ENCODE measurements at regions not wholly inside any gene's neighbourhood (a gene's known extent, or its start where the extent isn't known, plus 50 kb on each side); places are given as distances from the start of the nearest gene placed in this dataset.
"Not testable (repeated sequence)": the region's sequence is repeated elsewhere in the genome, so short reads cannot be mapped to it uniquely, and the experiment has no call there.

DNA sequence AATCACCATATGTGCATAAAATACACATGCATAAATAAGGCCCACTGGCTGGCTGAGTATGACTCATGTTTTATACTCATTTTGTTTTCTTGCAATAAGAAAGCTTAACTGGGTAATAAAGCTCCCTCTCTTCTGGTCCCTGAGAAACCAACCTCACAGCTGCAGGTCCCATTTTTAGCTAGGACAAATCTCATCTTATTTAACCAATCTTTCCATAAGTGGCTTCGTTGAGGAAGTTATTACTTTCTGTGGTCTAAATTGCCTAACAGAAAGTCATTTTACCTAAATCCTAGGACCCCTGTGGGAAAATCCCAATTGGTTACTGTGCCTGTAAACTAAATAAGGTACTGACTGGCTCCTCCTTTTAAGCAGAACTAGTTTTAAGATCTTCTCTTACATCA lies 232.8 kb upstream of the FBXO33 start:
- Histone ChIP-seq H3K4me2 (ENCODE audit: extremely low read depth, insufficient read depth, low read length) (no peak overlapping the region), H3K27me3 (ENCODE audit: control insufficient read depth, insufficient read depth, low read length) (no peaks in the 10 kb centered on the region), H3K9ac (ENCODE audit: insufficient read depth, low read length) (no peak overlapping the region), H2AFZ (ENCODE audit: low read length) (no peak overlapping the region), H3K36me3 (ENCODE audit: control insufficient read depth, insufficient read depth, low read length) (no peaks in the 10 kb centered on the region), H3K4me3 (replicated peaks in 1 of 4; ENCODE audit: control extremely low read depth in 1 of 4, insufficient read depth in 1 of 4, low read depth in 3 of 4, low read length in 4 of 4) (no peak overlapping the region), H4K20me1 (ENCODE audit: control insufficient read depth, extremely low read depth, insufficient read depth, low read length) (no peaks in the 10 kb centered on the region), H3K79me2 (ENCODE audit: control insufficient read depth, insufficient read depth, low read length) (no peaks in the 10 kb centered on the region), H3K4me1 (ENCODE audit: control insufficient read depth, extremely low read depth, insufficient read depth, low read length) (no peaks in the 10 kb centered on the region), H3K9me3 (ENCODE audit: control insufficient read depth, insufficient read depth, low read depth, low read length) (no peaks in the 10 kb centered on the region), H3K27ac (ENCODE audit: insufficient read depth, low read length) (no peak overlapping the region)
- no peak for TF ChIP-seq CTCF (conservative IDR thresholded peaks at IDR 0.05 in 1 of 2, IDR thresholded peaks at IDR 0.05 in 1 of 2; ENCODE audit: low read depth in 1 of 2, low read length in 2 of 2)
- TF ChIP-seq EZH2 (IDR thresholded peaks at IDR 0.05; ENCODE audit: low read length, missing control alignments) = no peak
- DNase-seq (ENCODE audit: low read depth in 2 of 2) = peak in 1 of 2 donors; percentile 13

- Histone ChIP-seq H4K20me1 (ENCODE audit: control insufficient read depth, extremely low read depth, insufficient read depth, low read length) (no peaks in the 10 kb centered on the region), H2AFZ (ENCODE audit: low read length) (no peak overlapping the region), H3K9ac (ENCODE audit: insufficient read depth, low read length) (no peak overlapping the region), H3K36me3 (ENCODE audit: control insufficient read depth, insufficient read depth, low read length) (no peaks in the 10 kb centered on the region), H3K27ac (ENCODE audit: insufficient read depth, low read length) (no peak overlapping the region), H3K4me2 (ENCODE audit: extremely low read depth, insufficient read depth, low read length) (no peak overlapping the region), H3K79me2 (ENCODE audit: control insufficient read depth, insufficient read depth, low read length) (no peaks in the 10 kb centered on the region), H3K9me3 (ENCODE audit: control insufficient read depth, insufficient read depth, low read depth, low read length) (no peaks in the 10 kb centered on the region), H3K4me1 (ENCODE audit: control insufficient read depth, extremely low read depth, insufficient read depth, low read length) (no peaks in the 10 kb centered on the region), H3K27me3 (ENCODE audit: control insufficient read depth, insufficient read depth, low read length) (no peaks in the 10 kb centered on the region), H3K4me3 (replicated peaks in 1 of 4; ENCODE audit: control extremely low read depth in 1 of 4, insufficient read depth in 1 of 4, low read depth in 3 of 4, low read length in 4 of 4) (no peak overlapping the region)
- DNase-seq (ENCODE audit: low read depth in 2 of 2) = no peak
- no peak for TF ChIP-seq CTCF (conservative IDR thresholded peaks at IDR 0.05 in 1 of 2, IDR thresholded peaks at IDR 0.05 in 1 of 2; ENCODE audit: low read depth in 1 of 2, low read length in 2 of 2)
- no peak for TF ChIP-seq EZH2 (IDR thresholded peaks at IDR 0.05; ENCODE audit: low read length, missing control alignments)
Observed at GRCh38 chr14:39664646-39665045, 232.4 kb upstream of the FBXO33 start.

GRCh38 chr14:39641224-39641623 lies 209.0 kb upstream of the FBXO33 start:
- H4K20me1 ChIP-seq (ENCODE audit: control insufficient read depth, extremely low read depth, insufficient read depth, low read length) = no peaks in the 10 kb centered on the region
- H3K4me1 ChIP-seq (ENCODE audit: control insufficient read depth, extremely low read depth, insufficient read depth, low read length) = no peaks in the 10 kb centered on the region
- no peak for DNase-seq (ENCODE audit: low read depth in 2 of 2)
- TF ChIP-seq EZH2 (IDR thresholded peaks at IDR 0.05; ENCODE audit: low read length, missing control alignments) (no peak), CTCF (conservative IDR thresholded peaks at IDR 0.05 in 1 of 2, IDR thresholded peaks at IDR 0.05 in 1 of 2; ENCODE audit: low read depth in 1 of 2, low read length in 2 of 2) (no peak)
- no peak overlapping the region for H3K4me2 ChIP-seq (ENCODE audit: extremely low read depth, insufficient read depth, low read length)
- H3K27me3 ChIP-seq (ENCODE audit: control insufficient read depth, insufficient read depth, low read length) = no peaks in the 10 kb centered on the region
- no peaks in the 10 kb centered on the region for H3K79me2 ChIP-seq (ENCODE audit: control insufficient read depth, insufficient read depth, low read length)
- H3K9ac ChIP-seq (ENCODE audit: insufficient read depth, low read length) = no peak overlapping the region
- H3K27ac ChIP-seq (ENCODE audit: insufficient read depth, low read length) = no peak overlapping the region
- H3K36me3 ChIP-seq (ENCODE audit: control insufficient read depth, insufficient read depth, low read length) = no peaks in the 10 kb centered on the region
- no peak overlapping the region for H2AFZ ChIP-seq (ENCODE audit: low read length)
- H3K4me3 ChIP-seq (replicated peaks in 1 of 4; ENCODE audit: control extremely low read depth in 1 of 4, insufficient read depth in 1 of 4, low read depth in 3 of 4, low read length in 4 of 4) = no peak overlapping the region
- H3K9me3 ChIP-seq (ENCODE audit: control insufficient read depth, insufficient read depth, low read depth, low read length) = no peaks in the 10 kb centered on the region

- not testable (repeated sequence) for H3K79me2 ChIP-seq (ENCODE audit: control insufficient read depth, insufficient read depth, low read length); DNase-seq (ENCODE audit: low read depth in 2 of 2); H3K9me3 ChIP-seq (ENCODE audit: control insufficient read depth, insufficient read depth, low read depth, low read length); H3K4me3 ChIP-seq (replicated peaks in 1 of 4; ENCODE audit: control extremely low read depth in 1 of 4, insufficient read depth in 1 of 4, low read depth in 3 of 4, low read length in 4 of 4); H3K27ac ChIP-seq (ENCODE audit: insufficient read depth, low read length); H3K36me3 ChIP-seq (ENCODE audit: control insufficient read depth, insufficient read depth, low read length); H2AFZ ChIP-seq (ENCODE audit: low read length); H4K20me1 ChIP-seq (ENCODE audit: control insufficient read depth, extremely low read depth, insufficient read depth, low read length); H3K9ac ChIP-seq (ENCODE audit: insufficient read depth, low read length); H3K27me3 ChIP-seq (ENCODE audit: control insufficient read depth, insufficient read depth, low read length); H3K4me2 ChIP-seq (ENCODE audit: extremely low read depth, insufficient read depth, low read length); H3K4me1 ChIP-seq (ENCODE audit: control insufficient read depth, extremely low read depth, insufficient read depth, low read length)
Observed at GRCh38 chr14:39639009-39639408, 206.8 kb upstream of the FBXO33 start.

Data from fibroblast of lung (primary cell).